ENCODE measurements at regions not wholly inside any gene's neighbourhood (a gene's known extent, or its start where the extent isn't known, plus 50 kb on each side); places are given as distances from the start of the nearest gene placed in this dataset.

GRCh38 chr7:3150027-3150426 is 106.4 kb upstream of the CARD11 start:
- Histone ChIP-seq H3K27me3 (ENCODE audit: low read length) (no peaks in the 10 kb centered on the region), H3K79me2 (ENCODE audit: low read length) (no peaks in the 10 kb centered on the region), H3K4me3 (ENCODE audit: low read length) (no peak overlapping the region), H3K36me3 (ENCODE audit: low read depth, low read length) (no peaks in the 10 kb centered on the region), H3K4me2 (ENCODE audit: low read length) (no peak overlapping the region), H3K9me3 (ENCODE audit: low read length) (no peaks in the 10 kb centered on the region), H2AFZ (ENCODE audit: low read length) (no peak overlapping the region), H3K4me1 (ENCODE audit: insufficient read depth, low read length) (peaks cover 10% of the 10 kb centered on the region), H3K27ac (ENCODE audit: low read length) (no peak overlapping the region), H3K9ac (ENCODE audit: low read length) (no peak overlapping the region), H4K20me1 (ENCODE audit: low read length) (no peaks in the 10 kb centered on the region), H3K9me2 (replicated peaks; ENCODE audit: low read length) (no peaks in the 10 kb centered on the region), H3F3A (ENCODE audit: low read length, unreplicated experiment) (no peaks in the 10 kb centered on the region)
- CTCF ChIA-PET: no interaction called here
- POLR2A ChIA-PET (ENCODE audit: unreplicated experiment): no interaction called here
- intact Hi-C loops (cut with micrococcal nuclease): no loop called here
- no TSS peak for BruUV-seq (replicated peaks)
- no peak for ATAC-seq
- DNase-seq: no peak
- TF ChIP-seq EZH2phosphoT487 (IDR thresholded peaks at IDR 0.05; ENCODE audit: borderline replicate concordance, low read length) (no peak), CTCF (conservative IDR thresholded peaks at IDR 0.05; ENCODE audit: low read depth, low read length) (no peak), EZH2 (IDR thresholded peaks at IDR 0.05; ENCODE audit: low read length, unreplicated experiment) (no peak)

- no peak overlapping the region for H3K9ac ChIP-seq (ENCODE audit: low read length)
- no peak overlapping the region for H3K4me3 ChIP-seq (ENCODE audit: low read length)
- no peak overlapping the region for H3K4me2 ChIP-seq (ENCODE audit: low read length)
- no TSS peak for BruUV-seq (replicated peaks)
- no peaks in the 10 kb centered on the region for H3K36me3 ChIP-seq (ENCODE audit: low read depth, low read length)
- no peaks in the 10 kb centered on the region for H3F3A ChIP-seq (ENCODE audit: low read length, unreplicated experiment)
- H3K27me3 ChIP-seq (ENCODE audit: low read length): no peaks in the 10 kb centered on the region
- ATAC-seq (no peak), DNase-seq (no peak)
- H3K9me2 ChIP-seq (replicated peaks; ENCODE audit: low read length): no peaks in the 10 kb centered on the region
- ChIA-PET POLR2A (ENCODE audit: unreplicated experiment) (no interaction called here), CTCF (no interaction called here)
- no peaks in the 10 kb centered on the region for H3K9me3 ChIP-seq (ENCODE audit: low read length)
- intact Hi-C loops (cut with micrococcal nuclease): no loop called here
- no peaks in the 10 kb centered on the region for H3K79me2 ChIP-seq (ENCODE audit: low read length)
- no peaks in the 10 kb centered on the region for H4K20me1 ChIP-seq (ENCODE audit: low read length)
- H2AFZ ChIP-seq (ENCODE audit: low read length): no peak overlapping the region
- TF ChIP-seq EZH2phosphoT487 (IDR thresholded peaks at IDR 0.05; ENCODE audit: borderline replicate concordance, low read length) (no peak), CTCF (conservative IDR thresholded peaks at IDR 0.05; ENCODE audit: low read depth, low read length) (no peak), EZH2 (IDR thresholded peaks at IDR 0.05; ENCODE audit: low read length, unreplicated experiment) (no peak)
- no peak overlapping the region for H3K27ac ChIP-seq (ENCODE audit: low read length)
- H3K4me1 ChIP-seq (ENCODE audit: insufficient read depth, low read length): peaks cover 7% of the 10 kb centered on the region
Observed at GRCh38 chr7:3151784-3152183, 108.1 kb upstream of the CARD11 start.

- CTCF ChIA-PET: no interaction called here
- no peaks in the 10 kb centered on the region for H3K27me3 ChIP-seq (ENCODE audit: low read length)
Observed at GRCh38 chr7:3152714-3153113, 109.0 kb upstream of the CARD11 start.

More at GRCh38 chr7:3152714-3153113, 109.0 kb upstream of the CARD11 start:
- H3K9ac ChIP-seq (ENCODE audit: low read length): no peak overlapping the region
- no peak overlapping the region for H3K4me2 ChIP-seq (ENCODE audit: low read length)
- H3K27ac ChIP-seq (ENCODE audit: low read length): no peak overlapping the region
- intact Hi-C loops (cut with micrococcal nuclease): no loop called here
- ATAC-seq (no peak), DNase-seq (no peak)
- TF ChIP-seq CTCF (conservative IDR thresholded peaks at IDR 0.05; ENCODE audit: low read depth, low read length): no peak
- no peak for TF ChIP-seq EZH2phosphoT487 (IDR thresholded peaks at IDR 0.05; ENCODE audit: borderline replicate concordance, low read length)
- no peak for TF ChIP-seq EZH2 (IDR thresholded peaks at IDR 0.05; ENCODE audit: low read length, unreplicated experiment)
- peaks cover 8% of the 10 kb centered on the region for H3K4me1 ChIP-seq (ENCODE audit: insufficient read depth, low read length)
- no peaks in the 10 kb centered on the region for H3K9me3 ChIP-seq (ENCODE audit: low read length)
- no peak overlapping the region for H3K4me3 ChIP-seq (ENCODE audit: low read length)
- POLR2A ChIA-PET (ENCODE audit: unreplicated experiment): no interaction called here
- no peaks in the 10 kb centered on the region for H3K9me2 ChIP-seq (replicated peaks; ENCODE audit: low read length)
- no peaks in the 10 kb centered on the region for H4K20me1 ChIP-seq (ENCODE audit: low read length)
- BruUV-seq (replicated peaks): no TSS peak
- no peaks in the 10 kb centered on the region for H3K36me3 ChIP-seq (ENCODE audit: low read depth, low read length)
- no peaks in the 10 kb centered on the region for H3K79me2 ChIP-seq (ENCODE audit: low read length)
- no peaks in the 10 kb centered on the region for H3F3A ChIP-seq (ENCODE audit: low read length, unreplicated experiment)
- H2AFZ ChIP-seq (ENCODE audit: low read length): no peak overlapping the region

Measured in PC-3 (cell line).